HCT116 (cell line): ENCODE measurements at regions not wholly inside any gene's neighbourhood (a gene's known extent, or its start where the extent isn't known, plus 50 kb on each side); places are given as distances from the start of the nearest gene placed in this dataset.
"Not testable (repeated sequence)": the region's sequence is repeated elsewhere in the genome, so short reads cannot be mapped to it uniquely, and the experiment has no call there.

Experiments used
- ATAC-seq: fragments of 200-7000 bp; cut with Tn5 transposase; 2 replicates; pipeline ENCODE4 v1.9.1; 2020; ENCODE audit warnings: mild to moderate bottlenecking, moderate library complexity
- BruUV-seq: library from RNA; stranded (reverse); fragments of 400-500 nt; replicated peaks from 2 replicates; lab custom pipeline; 2021; lab: Mats Ljungman, UMichigan
- CTCF ChIA-PET: fragments of 300-600 bp; sonication (Branson Sonifier 250); formaldehyde crosslinking; loops from one replicate; lab custom pipeline; 2021; ENCODE audit warnings: antibody characterized with exemption; lab: Charles Lee
- POLR2A ChIA-PET: fragments of 300-600, 350-600 bp; sonication (Branson Sonifier 250); formaldehyde crosslinking; loops from one replicate; lab custom pipeline; 2021; ENCODE audit warnings: antibody characterized with exemption; lab: Charles Lee
- RAD21 ChIA-PET, 2 experiments: fragments of 300-600 bp; sonication (Branson Sonifier 250); formaldehyde crosslinking; loops; one replicate each; lab custom pipeline; 2023; ENCODE audit warnings: low total read pairs in 2 of 2; ENCODE audit not compliant: uncharacterized antibody in 2 of 2, unreplicated experiment in 2 of 2, low non-redundant PET in 1 of 2; lab: Charles Lee
- DNase-seq: peaks from one replicate; pipeline ENCODE4 v3.0.0-alpha.2; 2010; ENCODE audit warnings: low read depth, low spot score
- H2AFZ ChIP-seq: fragments of 200-600 bp; shearing (Covaris generic), sonication (generic); 2 replicates; pipeline ENCODE4 v1.6.1; 2017; ENCODE audit warnings: low read depth, mixed run types, mixed read lengths, antibody characterized with exemption, low read length; ENCODE audit not compliant: poor library complexity, severe bottlenecking
- H3K27ac ChIP-seq: 2 replicates; pipeline ENCODE4 v1.5.1; 2012; ENCODE audit warnings: low read depth, low read length
- H3K27me3 ChIP-seq: fragments of 200-600 bp; sonication (generic); 2 replicates; pipeline ENCODE4 v1.6.1; 2016; ENCODE audit warnings: mixed run types, low read length, mixed read lengths; ENCODE audit not compliant: insufficient read depth
- H3K36me3 ChIP-seq, 2 experiments: fragments of 200-500 bp in 1 of 2; fragments of 200-600 bp in 1 of 2; sonication (Bioruptor generic) in 1 of 2; sonication (generic) in 1 of 2; 2 replicates each; pipeline versions ENCODE4 v1.5.1 to v1.6.1; 2014 to 2016; ENCODE audit warnings: low read length in 2 of 2, inconsistent platforms in 1 of 2, mixed read lengths in 1 of 2, mixed run types in 1 of 2; ENCODE audit not compliant: insufficient read depth in 2 of 2, control insufficient read depth in 1 of 2
- H3K4me1 ChIP-seq, 2 experiments: fragments of 200-600 bp in 1 of 2; sonication (generic) in 1 of 2; 2 replicates each; pipeline versions ENCODE4 v1.5.1 to v1.6.1; 2012 to 2017; ENCODE audit warnings: low read length in 2 of 2, inconsistent platforms in 1 of 2, mild to moderate bottlenecking in 1 of 2, mixed read lengths in 1 of 2, mixed run types in 1 of 2, moderate library complexity in 1 of 2; ENCODE audit not compliant: insufficient read depth in 2 of 2, control insufficient read depth in 1 of 2
- H3K4me2 ChIP-seq: fragments of 200-600 bp; sonication (generic); 2 replicates; pipeline ENCODE4 v1.6.1; 2017; ENCODE audit warnings: mixed run types, low read length, mixed read lengths
- H3K4me3 ChIP-seq, 2 experiments: fragments of 200-600 bp in 1 of 2; sonication (generic) in 1 of 2; replicated peaks in 1 of 2; 2 replicates each; pipeline ENCODE4 v1.5.1; 2011 to 2016; ENCODE audit warnings: low read length in 2 of 2, control low read depth in 1 of 2, low read depth in 1 of 2, mild to moderate bottlenecking in 1 of 2, mixed read lengths in 1 of 2, mixed run types in 1 of 2
- H3K79me2 ChIP-seq: fragments of 200-600 bp; sonication (generic); 2 replicates; pipeline ENCODE4 v1.6.1; 2017; ENCODE audit warnings: mild to moderate bottlenecking, mixed run types, low read length, moderate library complexity, mixed read lengths; ENCODE audit not compliant: insufficient read depth
- H3K9ac ChIP-seq: fragments of 200-600 bp; sonication (generic); 2 replicates; pipeline ENCODE4 v1.6.1; 2016; ENCODE audit warnings: low read length, mixed read lengths
- H3K9me2 ChIP-seq: fragments of 200-600 bp; sonication (generic), shearing (Covaris generic); 2 replicates; pipeline ENCODE4 v1.6.1; 2017; ENCODE audit warnings: mixed run types, mild to moderate bottlenecking, moderate library complexity; ENCODE audit not compliant: insufficient read depth
- H3K9me3 ChIP-seq, 2 experiments: fragments of 200-500 bp in 1 of 2; fragments of 200-600 bp in 1 of 2; sonication (Bioruptor generic) in 1 of 2; sonication (generic) in 1 of 2; 2 replicates each; pipeline ENCODE4 v1.6.1; 2014 to 2017; ENCODE audit warnings: low read length in 2 of 2, mixed read lengths in 2 of 2, inconsistent platforms in 1 of 2, low read depth in 1 of 2, mild to moderate bottlenecking in 1 of 2, mixed run types in 1 of 2, moderate library complexity in 1 of 2; ENCODE audit not compliant: control insufficient read depth in 1 of 2, insufficient read depth in 1 of 2
- H4K20me1 ChIP-seq: fragments of 200-600 bp; sonication (generic), shearing (Covaris generic); 2 replicates; pipeline ENCODE4 v1.6.1; 2017; ENCODE audit warnings: mixed run types, mild to moderate bottlenecking, moderate library complexity; ENCODE audit not compliant: insufficient read depth
- CBX3 ChIP-seq: IDR thresholded peaks from 2 replicates; pipeline ENCODE4 v1.6.1; 2012; ENCODE audit warnings: low read depth
- CEBPB ChIP-seq: IDR thresholded peaks from 2 replicates; pipeline ENCODE4 v1.6.1; 2012; ENCODE audit warnings: low read depth
- CTCF ChIP-seq, 3 experiments: fragments of 200-600 bp in 1 of 3; sonication (generic) in 1 of 3; IDR thresholded peaks in 2 of 3; conservative IDR thresholded peaks in 1 of 3; 2 replicates each; pipeline ENCODE4 v1.5.1; 2012 to 2017; ENCODE audit warnings: low read depth in 2 of 3, low read length in 2 of 3, antibody characterized with exemption in 1 of 3, borderline replicate concordance in 1 of 3, control low read depth in 1 of 3, mild to moderate bottlenecking in 1 of 3, mixed read lengths in 1 of 3, mixed run types in 1 of 3, moderate library complexity in 1 of 3; ENCODE audit not compliant: insufficient read depth in 1 of 3
- EGR1 ChIP-seq: IDR thresholded peaks from 2 replicates; pipeline ENCODE4 v1.6.1; 2012; ENCODE audit warnings: low read depth
- EZH2 ChIP-seq: fragments of 200-600 bp; sonication (generic); IDR thresholded peaks from 2 replicates; pipeline ENCODE4 v1.6.1; 2017; ENCODE audit warnings: antibody characterized with exemption, mixed run types
- EZH2phosphoT487 ChIP-seq: fragments of 200-600 bp; IDR thresholded peaks from 2 replicates; pipeline ENCODE4 v1.6.1; 2018; ENCODE audit warnings: antibody characterized with exemption, borderline replicate concordance
- FOSL1 ChIP-seq: IDR thresholded peaks from 2 replicates; pipeline ENCODE4 v1.6.1; 2012; ENCODE audit warnings: low read depth
- MAX ChIP-seq: IDR thresholded peaks from 2 replicates; pipeline ENCODE4 v1.6.1; 2012
- RAD21 ChIP-seq: IDR thresholded peaks from 2 replicates; pipeline ENCODE4 v1.6.1; 2012; ENCODE audit warnings: low read depth, mild to moderate bottlenecking
- SIN3A ChIP-seq: IDR thresholded peaks from 2 replicates; pipeline ENCODE4 v1.6.1; 2012; ENCODE audit warnings: low read depth
- SRF ChIP-seq: IDR thresholded peaks from 2 replicates; pipeline ENCODE4 v1.6.1; 2012; ENCODE audit warnings: low read depth
- TCF7L2 ChIP-seq: IDR thresholded peaks from 2 replicates; pipeline ENCODE4 v1.7.0; 2011; ENCODE audit warnings: borderline replicate concordance, inconsistent platforms; ENCODE audit not compliant: insufficient read depth, insufficient read length; ENCODE audit errors: extremely low read depth
- YY1 ChIP-seq: IDR thresholded peaks from 2 replicates; pipeline ENCODE4 v1.6.1; 2011; ENCODE audit warnings: low read length, low read depth, moderate library complexity, mild to moderate bottlenecking; ENCODE audit not compliant: insufficient replicate concordance; ENCODE audit errors: extremely low read depth
- ZFX ChIP-seq: fragments of 450-650 bp; IDR thresholded peaks from 2 replicates; pipeline ENCODE4 v1.6.1; 2017
- ZNF274 ChIP-seq: fragments of 200-500 bp; sonication (Bioruptor generic); IDR thresholded peaks from 2 replicates; pipeline ENCODE4 v1.6.1; 2014; ENCODE audit warnings: mild to moderate bottlenecking, low read depth, low read length, inconsistent platforms
- intact Hi-C: fragments of 100-400 bp; cut with micrococcal nuclease; formaldehyde crosslinking; loops from 2 replicates; pipeline ENCODE4 v1.10.0; 2022
- TF ChIP-seq, protein P1 (sequence below): IDR thresholded peaks from 2 replicates; pipeline ENCODE4 v1.6.1; 2011; ENCODE audit warnings: mild to moderate bottlenecking, low read length, moderate library complexity; ENCODE audit not compliant: insufficient replicate concordance; ENCODE audit errors: extremely low read depth

GRCh38 chr15:57806003-57806402, 99.5 kb downstream of the POLR2M start:
- H2AFZ ChIP-seq = no peak overlapping the region
- H3K27ac ChIP-seq = no peak overlapping the region
- no peak for TF ChIP-seq ZFX
- no peak for TF ChIP-seq FOSL1
- TF ChIP-seq CTCF (IDR thresholded peaks at IDR 0.05 in 2 of 3, conservative IDR thresholded peaks at IDR 0.05 in 1 of 3; ENCODE audit: borderline replicate concordance in 1 of 3, insufficient read depth in 1 of 3, low read depth in 2 of 3, low read length in 2 of 3) = no peak
- TF ChIP-seq CEBPB = no peak
- TF ChIP-seq RAD21 = no peak
- TF ChIP-seq TCF7L2 = no peak
- no peak for TF ChIP-seq MAX
- TF ChIP-seq, protein P1, sequence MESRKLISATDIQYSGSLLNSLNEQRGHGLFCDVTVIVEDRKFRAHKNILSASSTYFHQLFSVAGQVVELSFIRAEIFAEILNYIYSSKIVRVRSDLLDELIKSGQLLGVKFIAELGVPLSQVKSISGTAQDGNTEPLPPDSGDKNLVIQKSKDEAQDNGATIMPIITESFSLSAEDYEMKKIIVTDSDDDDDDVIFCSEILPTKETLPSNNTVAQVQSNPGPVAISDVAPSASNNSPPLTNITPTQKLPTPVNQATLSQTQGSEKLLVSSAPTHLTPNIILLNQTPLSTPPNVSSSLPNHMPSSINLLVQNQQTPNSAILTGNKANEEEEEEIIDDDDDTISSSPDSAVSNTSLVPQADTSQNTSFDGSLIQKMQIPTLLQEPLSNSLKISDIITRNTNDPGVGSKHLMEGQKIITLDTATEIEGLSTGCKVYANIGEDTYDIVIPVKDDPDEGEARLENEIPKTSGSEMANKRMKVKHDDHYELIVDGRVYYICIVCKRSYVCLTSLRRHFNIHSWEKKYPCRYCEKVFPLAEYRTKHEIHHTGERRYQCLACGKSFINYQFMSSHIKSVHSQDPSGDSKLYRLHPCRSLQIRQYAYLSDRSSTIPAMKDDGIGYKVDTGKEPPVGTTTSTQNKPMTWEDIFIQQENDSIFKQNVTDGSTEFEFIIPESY = no peak
- no peak for TF ChIP-seq SIN3A
- TF ChIP-seq SRF = no peak
- TF ChIP-seq ZNF274 = no peak
- no peak for TF ChIP-seq CBX3
- no peak for TF ChIP-seq EGR1
- no peak for TF ChIP-seq EZH2
- TF ChIP-seq EZH2phosphoT487 = no peak
- no peak for TF ChIP-seq YY1
- TF ChIP-seq, all 23 proteins: peak for 0
- Histone ChIP-seq H3K4me3 (no peak overlapping the region), H3K9ac (no peak overlapping the region), H3K27me3 (no peaks in the 10 kb centered on the region), H3K9me2 (no peaks in the 10 kb centered on the region), H3K4me1 (no peaks in the 10 kb centered on the region), H3K36me3 (no peaks in the 10 kb centered on the region), H4K20me1 (no peaks in the 10 kb centered on the region), H3K4me2 (no peak overlapping the region), H3K9me3 (no peaks in the 10 kb centered on the region), H3K79me2 (no peaks in the 10 kb centered on the region)
- no peak for ATAC-seq
- RAD21 ChIA-PET = no interaction called here
- BruUV-seq = no TSS peak
- DNase-seq = no peak
- CTCF ChIA-PET = no interaction called here
- intact Hi-C loops = no loop called here
- POLR2A ChIA-PET = no interaction called here

DNA sequence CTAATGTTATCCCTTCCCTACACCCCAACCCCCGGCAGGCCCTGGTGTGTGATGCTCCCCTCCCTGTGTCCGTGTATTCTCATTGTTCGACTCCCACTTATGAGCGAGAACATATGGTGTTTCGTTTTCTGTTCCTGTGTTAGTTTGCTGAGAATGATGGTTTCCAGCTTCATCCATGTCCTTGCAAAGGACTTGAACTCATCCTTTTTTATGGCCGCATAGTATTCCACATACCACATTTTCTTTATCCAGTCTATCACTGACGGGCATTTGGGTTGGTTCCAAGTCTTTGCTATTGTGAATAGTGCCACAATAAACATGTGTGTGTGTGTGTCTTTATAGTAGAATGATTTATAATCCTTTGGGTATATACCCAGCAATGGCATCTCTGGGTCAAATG, 102.8 kb downstream of the POLR2M start:
- BruUV-seq, H3K27me3 ChIP-seq, H3K4me2 ChIP-seq, intact Hi-C loops, H3K4me3 ChIP-seq, H3K9ac ChIP-seq, CTCF ChIA-PET, H3K79me2 ChIP-seq, H3K36me3 ChIP-seq, H2AFZ ChIP-seq, H3K27ac ChIP-seq, H4K20me1 ChIP-seq, H3K9me3 ChIP-seq, H3K9me2 ChIP-seq, RAD21 ChIA-PET, H3K4me1 ChIP-seq, DNase-seq, POLR2A ChIA-PET, ATAC-seq: not testable (repeated sequence)
